ENCODE measurements at regions not wholly inside any gene's neighbourhood (a gene's known extent, or its start where the extent isn't known, plus 50 kb on each side); places are given as distances from the start of the nearest gene placed in this dataset.

- no peak for DNase-seq (ENCODE audit: extremely low read depth, low read depth)
- no peak overlapping the region for H3K4me3 ChIP-seq (replicated peaks; ENCODE audit: low read depth, low read length)
- no peak for TF ChIP-seq CTCF (IDR thresholded peaks at IDR 0.05; ENCODE audit: low read depth, low read length, missing control alignments)
Measured at GRCh38 chr1:177546346-177546745, 375.6 kb downstream of the BRINP2 start.

GRCh38 chr1:177526201-177526600, 355.4 kb downstream of the BRINP2 start:
- TF ChIP-seq CTCF (IDR thresholded peaks at IDR 0.05; ENCODE audit: low read depth, low read length, missing control alignments): no peak
- no peak overlapping the region for H3K4me3 ChIP-seq (replicated peaks; ENCODE audit: low read depth, low read length)
- DNase-seq (ENCODE audit: extremely low read depth, low read depth): no peak

- no peak overlapping the region for H3K4me3 ChIP-seq (replicated peaks; ENCODE audit: low read depth, low read length)
- DNase-seq (ENCODE audit: extremely low read depth, low read depth): no peak
- no peak for TF ChIP-seq CTCF (IDR thresholded peaks at IDR 0.05; ENCODE audit: low read depth, low read length, missing control alignments)
Measured at GRCh38 chr1:177525176-177525575, 354.4 kb downstream of the BRINP2 start.

GRCh38 chr1:177517546-177517945, 346.8 kb downstream of the BRINP2 start:
- no peak overlapping the region for H3K4me3 ChIP-seq (replicated peaks; ENCODE audit: low read depth, low read length)
- TF ChIP-seq CTCF (IDR thresholded peaks at IDR 0.05; ENCODE audit: low read depth, low read length, missing control alignments): no peak
- DNase-seq (ENCODE audit: extremely low read depth, low read depth): no peak

GRCh38 chr1:177514207-177514606, 343.4 kb downstream of the BRINP2 start:
- no peak overlapping the region for H3K4me3 ChIP-seq (replicated peaks; ENCODE audit: low read depth, low read length)
- no peak for DNase-seq (ENCODE audit: extremely low read depth, low read depth)
- TF ChIP-seq CTCF (IDR thresholded peaks at IDR 0.05; ENCODE audit: low read depth, low read length, missing control alignments): no peak

GRCh38 chr1:177511036-177511435, 340.3 kb downstream of the BRINP2 start:
- TF ChIP-seq CTCF (IDR thresholded peaks at IDR 0.05; ENCODE audit: low read depth, low read length, missing control alignments): no peak
- no peak overlapping the region for H3K4me3 ChIP-seq (replicated peaks; ENCODE audit: low read depth, low read length)
- DNase-seq (ENCODE audit: extremely low read depth, low read depth): no peak

GRCh38 chr1:177505905-177506590, 335.3 kb downstream of the BRINP2 start:
- DNase-seq (ENCODE audit: extremely low read depth, low read depth): no peak
- no peak for TF ChIP-seq CTCF (IDR thresholded peaks at IDR 0.05; ENCODE audit: low read depth, low read length, missing control alignments)
- H3K4me3 ChIP-seq (replicated peaks; ENCODE audit: low read depth, low read length): no peak overlapping the region
